ENCODE measurements at regions not wholly inside any gene's neighbourhood (a gene's known extent, or its start where the extent isn't known, plus 50 kb on each side); places are given as distances from the start of the nearest gene placed in this dataset.
"Not testable (repeated sequence)": the region's sequence is repeated elsewhere in the genome, so short reads cannot be mapped to it uniquely, and the experiment has no call there.

DNA sequence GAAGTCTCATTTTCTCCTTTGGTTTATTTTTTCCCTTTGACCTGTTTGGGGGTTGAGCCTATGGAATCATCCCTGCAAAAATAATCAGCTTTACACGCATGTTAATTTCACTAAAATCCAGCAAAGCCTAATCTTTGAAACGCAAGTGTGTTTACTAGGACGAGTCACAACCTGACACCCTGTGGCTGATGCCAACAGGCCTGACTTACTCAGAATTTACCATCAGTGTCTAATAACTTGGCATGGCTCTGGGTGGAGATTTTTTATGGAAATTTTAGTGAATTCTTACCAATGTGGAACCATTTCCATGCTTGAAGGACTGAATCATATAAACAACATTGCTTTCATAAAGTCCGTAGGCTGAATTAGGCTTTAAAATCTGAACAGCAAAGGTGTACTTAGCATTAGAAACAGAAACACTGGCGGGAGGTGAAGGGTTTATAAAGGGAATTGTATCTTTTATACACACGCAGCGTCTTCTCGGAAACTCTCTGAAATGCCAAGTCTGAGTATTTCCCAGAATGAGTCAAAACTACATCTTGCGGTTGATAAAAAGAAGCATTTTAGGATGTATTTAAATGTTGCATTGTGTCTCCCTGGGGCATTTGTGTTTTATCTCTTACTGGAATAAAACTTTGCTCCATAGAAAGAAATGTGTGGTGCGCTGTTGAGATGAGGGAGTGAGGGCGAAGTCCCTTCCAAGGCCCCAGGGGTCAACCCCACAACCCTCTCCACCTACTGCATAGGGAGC lies 81.2 kb downstream of the DACT2 start:
- H3K4me3 Mint-ChIP-seq, result no peak overlapping the region
- ATAC-seq (ENCODE audit: low read depth in 2 of 2) (no peak), DNase-seq (no peak)
- no peaks in the 10 kb centered on the region for H3K9me3 Mint-ChIP-seq
- H3K36me3 Mint-ChIP-seq, result no peaks in the 10 kb centered on the region
- no peaks in the 10 kb centered on the region for H3K4me1 Mint-ChIP-seq
- no peak overlapping the region for H3K27ac Mint-ChIP-seq
- H3K27me3 Mint-ChIP-seq, result peaks cover 0 to 4% (median 0%) of the 10 kb centered on the region in 3 donors

DNA sequence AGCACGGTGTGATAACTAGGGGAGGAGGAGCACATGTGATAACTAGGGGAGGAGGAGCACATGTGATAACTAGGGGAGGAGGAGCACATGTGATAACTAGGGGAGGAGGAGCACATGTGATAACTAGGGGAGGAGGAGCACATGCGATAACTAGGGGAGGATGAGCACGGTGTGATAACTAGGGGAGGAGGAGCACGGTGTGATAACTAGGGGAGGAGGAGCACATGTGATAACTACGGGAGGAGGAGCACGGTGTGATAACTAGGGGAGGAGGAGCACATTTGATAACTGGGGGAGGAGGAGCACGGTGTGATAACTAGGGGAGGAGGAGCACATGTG lies 85.7 kb downstream of the DACT2 start:
- H3K36me3 Mint-ChIP-seq; H3K9me3 Mint-ChIP-seq; ATAC-seq (ENCODE audit: low read depth in 2 of 2); DNase-seq; H3K27me3 Mint-ChIP-seq; H3K4me3 Mint-ChIP-seq; H3K4me1 Mint-ChIP-seq; H3K27ac Mint-ChIP-seq: not testable (repeated sequence)

DNA sequence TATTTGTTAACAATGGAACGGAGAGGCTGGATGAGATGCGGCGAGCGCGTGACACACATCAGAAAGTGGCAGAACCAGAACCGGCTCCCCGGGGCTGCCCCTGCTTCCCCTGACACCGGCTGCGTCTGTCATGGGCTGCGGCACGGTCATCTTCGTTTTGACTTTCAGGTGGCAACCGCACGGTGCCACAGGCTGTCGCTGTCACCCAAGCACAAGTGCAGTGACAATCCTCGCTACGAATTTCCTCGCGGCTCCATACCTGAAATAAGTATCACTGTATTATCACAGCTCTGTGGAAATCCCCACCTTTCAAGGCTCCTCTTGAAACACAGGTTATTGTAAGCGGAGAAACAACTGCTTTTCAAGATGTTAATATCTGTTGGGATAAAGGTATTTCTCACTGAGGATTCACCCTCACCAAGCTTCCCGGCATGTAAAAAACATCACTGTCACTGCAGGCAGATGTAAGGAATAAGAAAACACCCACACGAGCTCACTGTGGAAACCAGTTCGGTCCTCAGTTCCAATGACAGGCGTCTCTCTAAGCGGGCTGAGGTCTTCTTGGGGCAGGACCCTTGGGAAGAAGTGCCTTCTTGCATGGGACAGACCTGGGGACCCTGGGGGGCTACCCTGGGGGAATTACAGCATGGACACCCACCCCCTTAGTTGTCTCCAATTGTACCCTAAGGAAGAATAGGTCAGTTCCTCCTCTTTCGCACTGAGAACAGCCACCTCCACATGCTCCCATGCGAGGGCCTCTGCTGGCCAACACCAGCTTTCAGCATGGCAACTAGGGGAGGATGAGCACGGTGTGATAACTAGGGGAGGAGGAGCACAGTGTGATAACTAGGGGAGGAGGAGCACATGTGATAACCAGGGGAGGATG lies 86.3 kb downstream of the DACT2 start:
- Mint-ChIP-seq H3K27ac (no peak overlapping the region), H3K4me1 (no peaks in the 10 kb centered on the region), H3K36me3 (no peaks in the 10 kb centered on the region), H3K9me3 (no peaks in the 10 kb centered on the region), H3K4me3 (no peak overlapping the region), H3K27me3 (peaks cover 7 to 9% (median 7%) of the 10 kb centered on the region in 3 donors)
- no peak for DNase-seq
- no peak for ATAC-seq (ENCODE audit: low read depth in 2 of 2)

DNA sequence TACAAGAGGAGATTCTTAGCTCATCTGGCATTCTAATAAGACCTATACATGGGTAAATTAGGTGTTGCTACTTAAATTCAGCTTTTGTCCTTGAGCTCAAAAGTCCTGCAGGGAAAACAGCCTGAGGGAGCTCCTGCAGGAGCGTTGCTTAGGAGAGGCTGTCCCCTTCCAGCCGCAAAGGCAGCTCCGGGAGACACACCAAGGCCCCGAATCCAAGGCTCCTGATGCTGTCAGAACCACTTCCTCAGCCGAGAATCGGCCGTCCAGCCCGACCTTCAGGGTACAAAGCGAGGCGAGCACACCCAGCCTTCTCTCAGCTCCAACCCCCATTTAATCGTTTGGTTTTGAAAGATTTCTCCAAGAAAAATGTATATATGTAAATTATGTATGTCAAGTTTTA lies 87.0 kb downstream of the DACT2 start:
- no peak overlapping the region for H3K4me3 Mint-ChIP-seq
- H3K4me1 Mint-ChIP-seq, result no peaks in the 10 kb centered on the region
- no peak overlapping the region for H3K27ac Mint-ChIP-seq
- DNase-seq (no peak), ATAC-seq (ENCODE audit: low read depth in 2 of 2) (no peak)
- H3K9me3 Mint-ChIP-seq, result no peaks in the 10 kb centered on the region
- no peaks in the 10 kb centered on the region for H3K36me3 Mint-ChIP-seq
- peaks cover 7 to 9% (median 7%) of the 10 kb centered on the region in 3 donors for H3K27me3 Mint-ChIP-seq

DNA sequence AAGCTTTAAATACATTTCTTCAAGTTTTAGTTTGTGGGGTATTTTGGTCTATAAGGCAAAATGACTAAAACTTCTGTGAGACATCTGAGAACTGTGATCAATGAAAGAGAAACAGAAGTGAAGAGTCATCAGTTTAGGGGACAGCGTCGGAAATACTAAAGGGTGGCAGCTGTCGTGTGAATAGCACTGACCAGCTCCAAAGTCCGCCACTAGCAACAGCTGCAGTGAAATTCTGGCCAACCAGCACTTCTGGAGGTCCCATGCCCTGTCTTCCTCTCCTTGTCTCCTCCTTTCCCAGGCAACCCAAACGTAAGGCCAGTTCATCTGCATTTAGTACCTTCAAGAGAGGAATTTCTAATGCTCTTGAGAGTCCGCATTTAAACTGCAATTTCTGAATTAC lies 87.5 kb downstream of the DACT2 start:
- Mint-ChIP-seq H3K4me1 (no peaks in the 10 kb centered on the region), H3K36me3 (no peaks in the 10 kb centered on the region), H3K27me3 (peaks cover 7 to 9% (median 8%) of the 10 kb centered on the region in 3 donors), H3K4me3 (no peak overlapping the region), H3K27ac (no peak overlapping the region), H3K9me3 (no peaks in the 10 kb centered on the region)
- ATAC-seq (ENCODE audit: low read depth in 2 of 2) (no peak), DNase-seq (no peak)

DNA sequence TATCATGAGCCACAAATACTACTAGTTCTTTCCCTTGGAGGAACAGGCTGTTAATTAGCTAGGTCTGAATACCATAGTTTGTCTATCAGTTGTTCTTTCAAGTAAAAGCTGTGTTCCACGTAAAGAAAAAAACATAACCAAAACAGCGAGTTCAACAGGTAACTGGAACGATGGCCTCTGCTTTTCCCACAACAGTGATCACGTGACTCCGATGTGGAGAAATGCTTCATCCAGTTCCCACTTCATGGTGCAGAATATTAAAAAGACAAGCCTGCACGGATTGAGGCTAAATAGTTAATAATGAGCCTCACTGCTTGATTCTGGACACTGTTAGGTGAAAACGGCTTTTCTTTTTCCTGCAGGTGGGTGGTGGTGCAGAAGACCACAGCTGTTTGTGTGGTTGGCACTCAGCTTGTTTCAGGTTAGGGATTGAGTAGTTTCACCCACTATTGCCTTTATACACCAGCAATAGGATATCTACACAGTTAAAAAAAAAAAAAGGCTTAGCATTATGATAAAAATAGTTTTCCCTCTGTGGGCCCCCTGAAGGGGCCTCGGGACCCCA lies 88.1 kb downstream of the DACT2 start:
- no peak for DNase-seq
- H3K4me3 Mint-ChIP-seq, result no peak overlapping the region
- H3K27ac Mint-ChIP-seq, result no peak overlapping the region
- H3K36me3 Mint-ChIP-seq, result no peaks in the 10 kb centered on the region
- peaks cover 7 to 12% (median 9%) of the 10 kb centered on the region in 3 donors for H3K27me3 Mint-ChIP-seq
- ATAC-seq (ENCODE audit: low read depth in 2 of 2), result no peak
- no peaks in the 10 kb centered on the region for H3K4me1 Mint-ChIP-seq
- H3K9me3 Mint-ChIP-seq, result no peaks in the 10 kb centered on the region

DNA sequence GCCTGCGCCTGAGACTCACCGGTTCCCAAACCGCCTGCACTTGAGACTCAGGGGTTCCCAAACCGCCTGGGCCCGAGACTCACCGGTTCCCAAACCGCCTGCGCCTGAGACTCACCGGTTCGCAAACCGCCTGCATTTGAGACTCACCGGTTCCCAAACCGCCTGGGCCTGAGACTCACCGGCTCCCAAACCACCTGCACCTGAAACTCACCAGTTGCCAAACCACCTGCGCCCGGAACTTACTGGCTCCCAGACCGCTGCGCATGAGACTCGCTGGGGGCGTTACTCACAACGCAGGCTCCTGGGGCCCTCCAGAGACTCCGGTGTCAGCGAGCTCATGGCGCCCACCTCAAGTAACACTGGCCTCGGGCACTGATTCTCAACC lies 90.2 kb downstream of the DACT2 start:
- H3K9me3 Mint-ChIP-seq, result peaks cover 0 to 3% (median 0%) of the 10 kb centered on the region in 7 donors
- no peak overlapping the region for H3K4me3 Mint-ChIP-seq
- H3K27ac Mint-ChIP-seq, result peak overlapping the region in 1 of 6 donors; percentile 76
- H3K36me3 Mint-ChIP-seq, result no peaks in the 10 kb centered on the region
- ATAC-seq (ENCODE audit: low read depth in 2 of 2) (no peak), DNase-seq (no peak)
- H3K27me3 Mint-ChIP-seq, result peaks cover 7 to 12% (median 9%) of the 10 kb centered on the region in 3 donors
- no peaks in the 10 kb centered on the region for H3K4me1 Mint-ChIP-seq

DNA sequence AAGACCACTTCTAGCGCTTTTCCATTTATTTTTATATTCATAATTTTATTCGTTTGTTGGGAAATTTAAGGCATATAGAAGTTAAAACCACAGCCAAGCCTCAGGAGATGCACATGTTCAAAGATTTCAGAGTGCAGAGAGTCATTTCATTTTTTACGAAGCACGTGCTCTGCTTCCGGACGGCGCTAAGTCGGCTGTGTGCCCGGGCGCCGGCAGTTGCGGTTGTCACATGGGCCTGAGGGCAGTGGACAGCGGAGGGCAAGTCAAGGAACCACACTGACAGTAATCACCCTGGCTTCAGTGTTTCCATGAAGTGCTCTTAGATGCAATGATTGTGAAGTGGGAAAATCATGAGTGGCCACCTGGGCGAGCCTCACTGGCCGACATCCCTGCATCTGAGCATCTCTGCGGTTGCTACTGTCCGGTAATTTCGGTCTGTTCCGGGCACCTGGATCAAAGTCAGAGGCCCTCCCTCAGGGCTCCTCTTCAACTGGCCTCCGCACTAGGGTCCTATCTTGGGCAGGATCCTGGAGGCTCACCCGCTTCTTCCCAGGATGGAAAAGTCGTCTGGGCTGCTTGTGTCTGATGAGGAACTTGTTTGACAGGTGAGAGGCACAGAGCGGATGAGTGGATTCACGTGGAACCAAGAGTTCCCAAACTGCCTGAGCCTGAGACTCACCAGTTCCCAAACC lies 90.8 kb downstream of the DACT2 start:
- Mint-ChIP-seq H3K4me1 (no peaks in the 10 kb centered on the region), H3K4me3 (no peak overlapping the region), H3K9me3 (peaks cover 0 to 3% (median 0%) of the 10 kb centered on the region in 7 donors), H3K36me3 (no peaks in the 10 kb centered on the region), H3K27me3 (peaks cover 7 to 14% (median 9%) of the 10 kb centered on the region in 3 donors), H3K27ac (no peak overlapping the region)
- DNase-seq (no peak), ATAC-seq (ENCODE audit: low read depth in 2 of 2) (no peak)

DNA sequence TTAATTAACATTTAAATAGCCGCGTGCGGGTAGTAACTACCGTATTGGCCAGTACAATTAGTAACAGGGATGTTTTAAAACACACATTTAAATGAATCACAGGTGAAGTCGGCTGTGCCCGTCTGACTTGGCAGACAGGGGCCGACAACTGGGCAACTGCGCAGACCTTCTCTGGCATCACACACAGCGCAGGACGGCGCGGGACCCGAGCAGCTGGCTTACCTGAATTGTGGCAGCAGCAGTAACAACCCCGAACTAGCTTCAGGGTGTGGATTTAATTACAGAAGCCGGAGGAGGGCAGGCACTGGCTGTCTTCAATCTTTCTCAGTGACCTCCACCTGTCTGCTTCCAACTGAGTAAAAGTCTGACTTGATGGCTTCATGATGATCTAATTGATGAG lies 91.7 kb downstream of the DACT2 start:
- Mint-ChIP-seq H3K36me3 (no peaks in the 10 kb centered on the region), H3K4me3 (no peak overlapping the region), H3K27ac (no peak overlapping the region), H3K9me3 (peaks cover 0 to 3% (median 0%) of the 10 kb centered on the region in 7 donors), H3K27me3 (peaks cover 7 to 16% (median 9%) of the 10 kb centered on the region in 3 donors), H3K4me1 (no peaks in the 10 kb centered on the region)
- ATAC-seq (ENCODE audit: low read depth in 2 of 2) (no peak), DNase-seq (no peak)

DNA sequence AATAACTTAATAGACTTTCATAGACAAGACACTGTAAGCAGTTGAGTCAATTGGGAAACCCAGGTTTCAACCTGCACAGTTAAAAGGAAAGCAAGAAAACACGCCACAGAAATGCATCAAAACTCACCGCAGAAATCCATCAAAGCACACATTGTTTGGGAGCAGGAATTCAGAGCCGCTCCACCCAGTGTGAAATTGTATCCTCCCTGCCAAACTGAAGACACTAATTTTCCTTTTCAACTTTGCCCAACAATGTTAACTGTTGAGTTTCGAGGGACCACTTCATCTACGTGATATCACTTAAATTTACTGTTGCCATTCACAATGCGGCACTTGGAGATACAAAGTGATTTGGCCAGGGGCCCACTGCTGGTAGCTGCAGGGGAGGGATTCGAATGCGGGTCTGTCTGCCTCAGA lies 92.7 kb downstream of the DACT2 start:
- Mint-ChIP-seq H3K9me3 (peaks cover 0 to 3% (median 0%) of the 10 kb centered on the region in 7 donors), H3K4me1 (no peaks in the 10 kb centered on the region), H3K27me3 (peaks cover 7 to 16% (median 9%) of the 10 kb centered on the region in 3 donors), H3K27ac (no peak overlapping the region), H3K36me3 (no peaks in the 10 kb centered on the region), H3K4me3 (no peak overlapping the region)
- ATAC-seq (ENCODE audit: low read depth in 2 of 2), result no peak
- DNase-seq, result no peak

DNA sequence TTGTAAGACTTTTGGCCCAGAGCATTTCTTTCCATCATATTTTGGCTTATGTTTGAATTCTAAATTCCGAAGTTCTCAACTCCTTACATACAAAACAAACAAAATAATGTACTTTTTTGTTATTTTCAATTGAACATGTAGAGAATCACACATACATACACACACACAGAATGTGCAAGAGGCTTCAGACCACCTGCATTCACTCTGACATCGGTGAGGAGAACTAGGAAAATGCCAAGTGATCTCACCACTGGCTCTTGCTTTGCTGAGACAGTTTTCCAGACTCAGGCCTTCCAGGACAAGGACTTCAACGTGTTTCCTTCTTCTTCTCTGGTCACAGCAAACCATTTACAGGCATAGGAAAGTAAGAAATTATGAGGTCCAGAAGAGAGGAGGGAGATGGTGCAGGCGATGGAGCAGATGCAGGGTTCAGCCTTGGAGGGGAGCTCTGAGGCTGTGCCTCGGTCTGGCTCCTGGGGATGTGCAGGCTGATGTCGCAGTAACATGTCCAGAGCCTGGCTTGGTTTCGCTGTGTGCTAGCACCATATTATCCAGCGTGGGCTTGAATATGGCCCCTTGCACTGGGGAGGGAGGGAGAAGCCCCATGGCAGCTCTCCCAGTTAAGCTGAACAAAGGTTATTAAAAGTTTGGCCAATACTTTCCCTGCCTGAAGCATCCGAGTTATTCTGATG lies 93.4 kb downstream of the DACT2 start:
- no peaks in the 10 kb centered on the region for H3K36me3 Mint-ChIP-seq
- H3K4me1 Mint-ChIP-seq, result no peaks in the 10 kb centered on the region
- DNase-seq (no peak), ATAC-seq (ENCODE audit: low read depth in 2 of 2) (no peak)
- H3K27ac Mint-ChIP-seq, result no peak overlapping the region
- no peak overlapping the region for H3K4me3 Mint-ChIP-seq
- H3K9me3 Mint-ChIP-seq, result peaks cover 0 to 3% (median 0%) of the 10 kb centered on the region in 7 donors
- peaks cover 6 to 16% (median 9%) of the 10 kb centered on the region in 3 donors for H3K27me3 Mint-ChIP-seq

DNA sequence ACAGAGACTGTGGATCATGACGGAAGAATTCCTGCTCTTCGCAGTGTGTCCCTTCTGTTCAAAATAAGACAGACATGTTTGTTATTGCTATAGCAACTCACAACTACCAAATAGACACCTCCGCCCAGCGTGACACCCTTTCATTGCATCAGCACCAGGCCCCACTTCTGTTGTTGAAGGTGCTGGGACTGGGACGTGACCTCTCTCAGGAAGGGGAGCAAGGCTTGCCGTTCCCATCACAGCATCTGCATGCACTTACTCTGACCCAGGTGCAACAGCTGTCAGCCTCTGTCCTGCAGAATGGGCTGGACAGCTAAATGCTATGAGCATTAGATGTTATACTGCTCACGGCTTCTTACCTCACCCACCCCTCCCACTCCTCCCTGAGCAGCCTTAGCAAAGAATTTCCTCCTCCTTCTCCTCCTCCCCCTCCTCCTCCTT lies 94.1 kb downstream of the DACT2 start:
- Mint-ChIP-seq H3K36me3 (no peaks in the 10 kb centered on the region), H3K4me1 (no peaks in the 10 kb centered on the region), H3K27ac (no peak overlapping the region), H3K4me3 (no peak overlapping the region), H3K9me3 (peaks cover 0 to 3% (median 0%) of the 10 kb centered on the region in 7 donors), H3K27me3 (peaks cover 0 to 15% (median 2%) of the 10 kb centered on the region in 3 donors)
- ATAC-seq (ENCODE audit: low read depth in 2 of 2) (no peak), DNase-seq (no peak)

DNA sequence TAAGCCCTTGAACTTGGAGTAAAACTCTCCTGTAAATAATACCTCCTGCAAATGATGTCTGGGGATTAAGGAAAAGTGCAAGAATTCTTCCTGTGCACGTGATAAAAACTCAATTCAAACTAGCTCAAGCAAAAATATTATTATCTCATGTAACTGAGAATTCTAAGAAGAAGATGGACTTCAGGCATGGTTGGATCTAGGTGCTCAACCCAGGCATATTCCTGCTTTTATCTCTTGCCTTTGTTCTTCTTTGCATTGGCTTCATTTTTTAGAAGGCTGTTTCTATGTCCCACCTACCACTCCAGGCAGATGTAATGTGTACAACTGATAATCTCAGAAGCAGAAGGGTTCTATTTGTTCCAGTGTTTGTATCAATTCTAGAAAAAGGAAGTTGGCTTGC lies 95.8 kb downstream of the DACT2 start:
- H3K4me3 Mint-ChIP-seq, result no peak overlapping the region
- no peak overlapping the region for H3K27ac Mint-ChIP-seq
- peaks cover 0 to 3% (median 0%) of the 10 kb centered on the region in 7 donors for H3K9me3 Mint-ChIP-seq
- no peak for ATAC-seq (ENCODE audit: low read depth in 2 of 2)
- no peaks in the 10 kb centered on the region for H3K36me3 Mint-ChIP-seq
- no peak for DNase-seq
- H3K4me1 Mint-ChIP-seq, result no peaks in the 10 kb centered on the region
- peaks cover 0 to 9% (median 0%) of the 10 kb centered on the region in 3 donors for H3K27me3 Mint-ChIP-seq
